ENCODE measurements at regions not wholly inside any gene's neighbourhood (a gene's known extent, or its start where the extent isn't known, plus 50 kb on each side); places are given as distances from the start of the nearest gene placed in this dataset.

DNA sequence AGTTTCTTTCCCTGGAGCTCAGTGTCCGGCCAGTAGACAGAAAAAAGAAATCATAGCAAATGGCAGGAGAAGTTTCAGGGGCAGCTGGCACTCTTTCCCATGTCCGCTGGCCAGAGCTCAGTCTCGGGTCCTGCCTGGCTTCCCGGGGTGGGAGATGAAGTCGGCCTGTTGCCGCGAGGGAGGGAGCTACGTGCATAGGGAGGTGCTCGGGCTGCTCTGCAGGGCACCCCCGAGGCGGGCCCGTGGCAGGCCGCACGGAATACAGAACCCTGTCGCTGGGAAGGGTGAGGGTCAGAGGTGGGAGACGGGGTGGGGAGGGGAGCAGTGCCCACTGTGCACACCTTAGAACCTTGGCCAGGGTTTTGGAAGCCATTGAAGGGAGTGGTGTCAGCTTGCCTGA is 78.3 kb upstream of the FOXF1 start:
- H3K27ac ChIP-seq (ENCODE audit: low read length) = no peak overlapping the region
- no peak overlapping the region for H3K4me2 ChIP-seq (ENCODE audit: low read depth, low read length)
- no peaks in the 10 kb centered on the region for H3K4me1 ChIP-seq (ENCODE audit: low read length)
- H3K79me2 ChIP-seq (ENCODE audit: low read length) = no peaks in the 10 kb centered on the region
- H3K36me3 ChIP-seq (replicated peaks; ENCODE audit: insufficient read depth, low read length) = no peaks in the 10 kb centered on the region
- peaks cover 30% of the 10 kb centered on the region; the same call in 1 of the 2 replicates for H3K27me3 ChIP-seq (replicated peaks; ENCODE audit: insufficient read depth, low read length)
- H2AFZ ChIP-seq (ENCODE audit: low read length) = no peak overlapping the region
- H3K9ac ChIP-seq (ENCODE audit: low read length) = no peak overlapping the region
- no peaks in the 10 kb centered on the region for H3K9me2 ChIP-seq (replicated peaks; ENCODE audit: insufficient read depth, low read length)
- H4K20me1 ChIP-seq (ENCODE audit: insufficient read depth, low read length) = no peaks in the 10 kb centered on the region
- no peaks in the 10 kb centered on the region for H3K9me3 ChIP-seq (replicated peaks; ENCODE audit: insufficient read depth, low read length)
- DNase-seq = no peak
- H3F3A ChIP-seq (ENCODE audit: insufficient read depth, low read length) = no peaks in the 10 kb centered on the region
- no peak overlapping the region for H3K4me3 ChIP-seq (ENCODE audit: low read length)
- no peak for TF ChIP-seq EZH2phosphoT487 (IDR thresholded peaks at IDR 0.05; ENCODE audit: low read length)
- TF ChIP-seq EZH2 (optimal IDR thresholded peaks at IDR 0.05; ENCODE audit: low read depth, low read length) = no peak
- TF ChIP-seq CTCF (IDR thresholded peaks at IDR 0.05; ENCODE audit: low read length) = no peak

GRCh38 chr16:86432691-86433090 is 77.6 kb upstream of the FOXF1 start:
- Histone ChIP-seq H3K9me3 (replicated peaks; ENCODE audit: insufficient read depth, low read length) (no peaks in the 10 kb centered on the region), H3K79me2 (ENCODE audit: low read length) (no peaks in the 10 kb centered on the region), H3K9ac (ENCODE audit: low read length) (no peak overlapping the region), H3K27ac (ENCODE audit: low read length) (no peak overlapping the region), H3K4me2 (ENCODE audit: low read depth, low read length) (no peak overlapping the region), H3K4me1 (ENCODE audit: low read length) (no peaks in the 10 kb centered on the region), H4K20me1 (ENCODE audit: insufficient read depth, low read length) (no peaks in the 10 kb centered on the region), H3F3A (ENCODE audit: insufficient read depth, low read length) (no peaks in the 10 kb centered on the region), H3K9me2 (replicated peaks; ENCODE audit: insufficient read depth, low read length) (no peaks in the 10 kb centered on the region), H3K27me3 (replicated peaks; ENCODE audit: insufficient read depth, low read length) (peaks cover 32% of the 10 kb centered on the region), H3K4me3 (ENCODE audit: low read length) (no peak overlapping the region), H2AFZ (ENCODE audit: low read length) (no peak overlapping the region), H3K36me3 (replicated peaks; ENCODE audit: insufficient read depth, low read length) (no peaks in the 10 kb centered on the region)
- no peak for DNase-seq
- no peak for TF ChIP-seq CTCF (IDR thresholded peaks at IDR 0.05; ENCODE audit: low read length)
- no peak for TF ChIP-seq EZH2phosphoT487 (IDR thresholded peaks at IDR 0.05; ENCODE audit: low read length)
- TF ChIP-seq EZH2 (optimal IDR thresholded peaks at IDR 0.05; ENCODE audit: low read depth, low read length) = no peak

DNA sequence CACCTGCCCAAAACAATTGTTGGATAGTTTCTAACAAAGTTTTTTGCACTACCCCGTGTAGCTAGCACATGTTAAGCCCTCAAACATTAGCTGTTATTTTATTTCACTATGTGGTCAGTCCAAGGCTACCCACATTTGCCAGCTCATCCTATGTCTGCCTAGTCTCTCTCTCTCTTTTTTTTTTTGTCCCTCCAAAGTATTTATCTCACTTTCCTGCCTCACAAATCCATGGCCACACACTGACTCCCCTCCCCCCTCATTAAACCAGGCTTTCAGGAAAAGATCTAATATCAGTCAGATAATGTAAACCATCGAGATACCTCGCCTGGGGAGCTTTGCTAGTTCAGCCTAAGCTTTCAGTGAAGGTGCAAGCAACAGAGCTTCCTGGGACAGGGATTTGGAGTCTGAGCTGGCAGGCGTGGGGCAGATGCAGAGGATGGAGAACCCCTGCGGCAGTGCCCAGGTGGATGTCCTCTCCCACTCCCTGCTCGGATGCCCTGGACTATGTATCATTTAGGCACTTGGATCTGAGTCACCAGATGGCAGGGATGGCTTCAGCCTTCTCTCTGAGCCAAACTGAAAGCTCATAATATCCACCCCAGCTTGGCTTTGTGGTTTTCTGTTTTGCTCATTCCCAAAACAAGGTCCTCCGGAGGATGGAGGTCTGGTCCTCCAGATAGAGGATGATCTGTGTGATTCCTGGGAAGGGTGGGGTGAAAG is 73.7 kb upstream of the FOXF1 start:
- Histone ChIP-seq H3K9ac (ENCODE audit: low read length) (no peak overlapping the region), H3K27ac (ENCODE audit: low read length) (no peak overlapping the region), H3F3A (ENCODE audit: insufficient read depth, low read length) (no peaks in the 10 kb centered on the region), H3K36me3 (replicated peaks; ENCODE audit: insufficient read depth, low read length) (no peaks in the 10 kb centered on the region), H3K4me3 (ENCODE audit: low read length) (no peak overlapping the region), H3K27me3 (replicated peaks; ENCODE audit: insufficient read depth, low read length) (peaks cover 49% of the 10 kb centered on the region), H3K9me2 (replicated peaks; ENCODE audit: insufficient read depth, low read length) (no peaks in the 10 kb centered on the region), H4K20me1 (ENCODE audit: insufficient read depth, low read length) (no peaks in the 10 kb centered on the region), H3K4me1 (ENCODE audit: low read length) (no peaks in the 10 kb centered on the region), H3K79me2 (ENCODE audit: low read length) (no peaks in the 10 kb centered on the region), H3K4me2 (ENCODE audit: low read depth, low read length) (no peak overlapping the region), H2AFZ (ENCODE audit: low read length) (no peak overlapping the region), H3K9me3 (replicated peaks; ENCODE audit: insufficient read depth, low read length) (no peaks in the 10 kb centered on the region)
- TF ChIP-seq EZH2 (optimal IDR thresholded peaks at IDR 0.05; ENCODE audit: low read depth, low read length) (no peak), EZH2phosphoT487 (IDR thresholded peaks at IDR 0.05; ENCODE audit: low read length) (no peak), CTCF (IDR thresholded peaks at IDR 0.05; ENCODE audit: low read length) (no peak)
- no peak for DNase-seq
